GM21619 (cell line): ENCODE measurements at regions not wholly inside any gene's neighbourhood (a gene's known extent, or its start where the extent isn't known, plus 50 kb on each side); places are given as distances from the start of the nearest gene placed in this dataset.
"Not testable (repeated sequence)": the region's sequence is repeated elsewhere in the genome, so short reads cannot be mapped to it uniquely, and the experiment has no call there.

Source experiments
- ATAC-seq: cut with Tn5 transposase; IDR thresholded peaks from one replicate; pipeline ENCODE4 v1.9.1; 2021; ENCODE audit not compliant: unreplicated experiment

GRCh38 chr7:142539901-142540300, 209.4 kb upstream of the PRSS1 start:
- ATAC-seq: no peak

- ATAC-seq: no peak
These were observed 211.5 kb upstream of the PRSS1 start for GRCh38 chr7:142537760-142538159.

GRCh38 chr7:142535123-142535779, 214.0 kb upstream of the PRSS1 start:
- ATAC-seq: peak; percentile 91

- ATAC-seq: no peak
These were observed 214.5 kb upstream of the PRSS1 start for GRCh38 chr7:142534726-142535122.

GRCh38 chr7:142533920-142534319, 215.4 kb upstream of the PRSS1 start:
- ATAC-seq: no peak

- ATAC-seq: no peak
These were observed 219.7 kb upstream of the PRSS1 start for GRCh38 chr7:142529591-142529990.

GRCh38 chr7:142528608-142529408, 220.5 kb upstream of the PRSS1 start:
- no peak for ATAC-seq

GRCh38 chr7:142523821-142524460, 225.3 kb upstream of the PRSS1 start:
- ATAC-seq: no peak

- ATAC-seq: no peak
These were observed 226.5 kb upstream of the PRSS1 start for GRCh38 chr7:142522735-142523134.

- not testable (repeated sequence) for ATAC-seq
These were observed 228.4 kb upstream of the PRSS1 start for GRCh38 chr7:142520885-142521284.

- ATAC-seq: not testable (repeated sequence)
These were observed 228.8 kb upstream of the PRSS1 start for GRCh38 chr7:142520455-142520854.

GRCh38 chr7:142519079-142520078, 229.9 kb upstream of the PRSS1 start:
- no peak for ATAC-seq

- peak; percentile 94 for ATAC-seq
These were observed 233.2 kb upstream of the PRSS1 start for GRCh38 chr7:142516038-142516501.

- not testable (repeated sequence) for ATAC-seq
These were observed 234.6 kb upstream of the PRSS1 start for GRCh38 chr7:142514716-142515115.

- no peak for ATAC-seq
These were observed 235.9 kb upstream of the PRSS1 start for GRCh38 chr7:142513178-142513955.

- ATAC-seq: no peak
These were observed 237.5 kb upstream of the PRSS1 start for GRCh38 chr7:142511801-142512200.

- ATAC-seq: no peak
These were observed 237.9 kb upstream of the PRSS1 start for GRCh38 chr7:142511374-142511773.

GRCh38 chr7:142509235-142509634, 240.0 kb upstream of the PRSS1 start:
- ATAC-seq: not testable (repeated sequence)

GRCh38 chr7:142508251-142508650, 241.0 kb upstream of the PRSS1 start:
- ATAC-seq: no peak

GRCh38 chr7:142507799-142508198, 241.5 kb upstream of the PRSS1 start:
- no peak for ATAC-seq
